LNCAP (cell line): ENCODE measurements at regions not wholly inside any gene's neighbourhood (a gene's known extent, or its start where the extent isn't known, plus 50 kb on each side); places are given as distances from the start of the nearest gene placed in this dataset.

Experiments used
- CTCF ChIP-seq: fragments of 450-650 bp; IDR thresholded peaks from 2 replicates; pipeline ENCODE4 v1.5.1; 2017; ENCODE audit warnings: mild to moderate bottlenecking

- no peak for TF ChIP-seq CTCF
Measured at GRCh38 chr3:176850498-176850897, 346.8 kb downstream of the TBL1XR1 start.

DNA sequence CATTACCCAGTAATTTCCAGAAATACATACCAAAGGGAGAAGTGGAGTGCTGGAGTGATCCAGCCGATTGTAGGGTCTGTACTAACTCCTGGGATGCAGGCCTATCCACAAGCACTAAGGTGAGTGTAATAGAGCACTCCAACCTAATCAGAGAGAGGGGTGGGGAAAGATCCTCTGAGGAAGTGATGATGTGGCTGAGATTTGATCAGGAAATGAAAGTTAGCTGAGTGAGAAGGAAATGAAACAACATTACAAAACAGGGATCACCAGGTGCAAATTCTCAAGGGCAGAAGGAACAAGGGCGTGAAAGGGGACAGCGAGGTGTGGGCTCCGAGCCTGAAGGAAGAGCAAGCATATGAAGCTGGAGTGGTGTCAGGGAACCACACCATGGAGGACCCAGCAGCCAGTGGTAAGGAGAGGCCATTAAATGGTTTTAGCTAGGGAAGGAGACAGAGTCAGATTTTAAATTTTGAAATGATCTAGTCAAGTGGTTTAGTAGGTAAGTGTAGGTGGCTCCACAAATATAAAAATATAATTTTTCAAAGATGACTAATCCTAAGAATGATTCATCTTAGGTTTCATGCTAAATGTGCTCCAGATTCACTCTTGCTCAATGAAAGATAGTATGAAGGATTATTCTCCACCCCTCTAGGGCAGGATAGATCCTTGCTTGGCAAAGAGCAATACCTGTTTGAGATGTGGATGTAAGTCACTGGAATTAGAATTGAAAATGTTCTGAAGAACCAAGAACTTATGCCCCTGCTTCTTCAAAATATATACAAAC, 348.7 kb downstream of the TBL1XR1 start:
- no peak for TF ChIP-seq CTCF

DNA sequence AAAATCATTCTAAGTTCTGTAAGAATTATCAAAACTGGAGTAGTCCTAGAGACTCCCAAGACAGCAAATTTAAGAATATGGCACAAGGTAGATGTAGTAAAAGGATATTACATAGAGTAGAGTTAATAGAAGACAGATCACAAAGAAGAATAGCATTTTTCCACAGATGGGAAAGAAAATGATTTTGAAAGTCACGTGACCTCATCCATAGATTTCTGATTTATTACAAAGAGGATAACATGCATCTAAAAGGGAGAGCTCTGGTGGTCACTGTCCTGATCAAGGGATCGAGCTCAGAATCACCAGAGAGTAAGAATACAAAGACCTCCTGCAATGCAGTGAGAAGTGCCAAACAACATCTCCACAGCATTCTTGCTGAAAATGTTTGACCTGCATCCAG, 354.4 kb downstream of the TBL1XR1 start:
- TF ChIP-seq CTCF, result no peak

DNA sequence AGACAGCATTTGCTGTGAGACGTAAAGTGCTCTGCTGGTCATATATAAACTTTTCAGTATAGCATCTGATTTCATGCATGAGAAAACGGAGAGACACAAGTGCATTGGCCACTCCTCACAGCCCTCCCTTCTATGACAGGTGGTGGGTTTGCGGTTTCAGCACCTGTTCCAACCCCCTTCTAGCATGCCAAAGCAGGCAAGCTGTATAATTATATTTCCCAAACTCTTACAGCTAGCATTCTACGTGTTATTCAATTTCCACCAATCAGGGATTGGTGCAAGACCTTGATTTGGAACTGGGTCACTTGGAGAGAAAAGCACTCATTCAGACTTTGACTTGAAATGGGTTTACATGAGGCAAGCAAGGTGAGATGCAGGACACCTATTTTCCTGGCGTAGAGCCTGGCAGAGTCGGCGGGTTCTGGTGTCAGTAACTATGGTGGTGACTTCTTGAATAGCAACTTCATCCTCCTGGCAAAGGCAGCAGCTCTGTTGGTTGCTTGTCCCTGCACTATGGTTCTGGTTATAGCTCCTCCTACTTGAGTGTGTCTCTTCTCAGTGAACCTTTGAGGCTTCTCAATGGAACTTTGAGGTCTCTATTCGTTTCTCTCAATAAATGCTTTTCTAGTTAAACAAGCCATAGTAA, 356.5 kb downstream of the TBL1XR1 start:
- TF ChIP-seq CTCF, result no peak

DNA sequence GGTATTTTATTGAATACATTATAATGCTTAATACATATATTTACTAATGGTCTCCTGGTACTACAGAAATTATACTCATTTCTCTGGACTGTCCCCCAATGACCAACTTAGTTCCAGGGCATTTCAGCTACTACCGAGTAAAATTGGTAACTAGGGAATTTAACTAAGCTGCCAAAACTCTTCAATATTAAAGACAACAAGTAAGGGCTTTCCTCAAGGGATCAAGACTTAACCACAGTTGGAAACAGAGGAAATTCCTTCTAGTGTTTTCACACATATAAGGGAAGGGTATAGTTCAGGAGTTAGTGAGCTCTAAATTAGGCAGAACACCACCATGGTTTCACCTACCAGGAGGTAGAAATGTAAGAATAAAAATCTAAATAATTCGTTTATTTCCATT, 357.4 kb downstream of the TBL1XR1 start:
- TF ChIP-seq CTCF, result no peak

DNA sequence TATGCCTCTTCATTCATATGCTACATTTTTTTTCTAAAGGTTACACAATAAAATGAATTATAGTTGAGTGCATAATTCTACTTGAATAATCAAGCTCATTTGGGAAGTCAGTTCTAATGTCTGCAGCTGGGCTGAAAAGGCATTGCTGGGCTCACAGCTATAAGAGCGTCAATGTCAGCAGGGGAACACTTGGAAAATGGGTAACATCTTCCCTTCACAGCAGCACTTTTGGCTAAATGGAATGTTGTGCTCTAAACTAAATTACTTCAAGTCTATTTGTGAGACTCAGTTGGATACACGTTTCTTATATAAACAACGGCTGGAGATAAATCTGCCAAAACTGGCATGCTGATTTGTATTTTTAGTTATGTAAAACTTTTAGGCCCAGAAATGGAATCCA, 357.8 kb downstream of the TBL1XR1 start:
- TF ChIP-seq CTCF, result no peak

DNA sequence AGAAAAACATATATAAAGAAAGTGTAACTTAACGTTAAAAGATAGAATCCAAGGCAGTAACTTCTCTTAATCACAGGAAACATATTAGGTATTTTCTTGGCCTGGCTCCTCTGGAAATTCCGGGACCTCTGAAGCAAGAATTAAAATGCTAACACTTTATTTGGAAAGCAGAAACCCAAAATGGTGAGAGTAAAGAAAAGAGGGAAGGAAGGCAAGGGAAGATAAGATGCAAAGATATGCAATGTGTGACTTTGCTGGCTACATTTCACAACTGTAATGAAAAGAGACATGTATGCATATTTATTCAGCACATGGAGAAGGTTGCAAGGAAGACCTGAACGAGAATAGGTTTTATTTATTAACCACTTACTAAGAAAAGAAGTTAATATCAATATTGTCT, 372.5 kb downstream of the TBL1XR1 start:
- TF ChIP-seq CTCF, result no peak
